DOHH2 (cell line): ENCODE measurements at regions not wholly inside any gene's neighbourhood (a gene's known extent, or its start where the extent isn't known, plus 50 kb on each side); places are given as distances from the start of the nearest gene placed in this dataset.

ENCODE experiments used
- H3F3A ChIP-seq: fragments of 200-600 bp; sonication (generic), shearing (Covaris generic); 2 replicates; pipeline ENCODE4 v1.6.0; 2016; ENCODE audit warnings: antibody characterized with exemption, mild to moderate bottlenecking; ENCODE audit not compliant: control insufficient read depth, insufficient read depth
- H3K27ac ChIP-seq: fragments of 200-600 bp; sonication (generic); 2 replicates; pipeline ENCODE4 v1.5.1; 2014; ENCODE audit warnings: low read depth, mild to moderate bottlenecking, low read length, moderate library complexity
- H3K27me3 ChIP-seq: fragments of 200-600 bp; sonication (generic); 2 replicates; pipeline ENCODE4 v1.6.1; 2014; ENCODE audit warnings: mild to moderate bottlenecking, low read length, mixed read lengths; ENCODE audit not compliant: control insufficient read depth
- H3K36me3 ChIP-seq: fragments of 200-600 bp; sonication (generic); 2 replicates; pipeline ENCODE4 v1.6.1; 2014; ENCODE audit warnings: mild to moderate bottlenecking, low read length, moderate library complexity, mixed read lengths; ENCODE audit not compliant: control insufficient read depth
- H3K4me1 ChIP-seq: fragments of 200-600 bp; sonication (generic); 2 replicates; pipeline ENCODE4 v1.6.1; 2014; ENCODE audit warnings: mild to moderate bottlenecking, low read length, mixed read lengths; ENCODE audit not compliant: control insufficient read depth
- H3K4me2 ChIP-seq: fragments of 200-600 bp; sonication (generic); 2 replicates; pipeline ENCODE4 v1.6.0; 2014; ENCODE audit warnings: mild to moderate bottlenecking, low read length, moderate library complexity
- H3K4me3 ChIP-seq: fragments of 200-600 bp; sonication (generic); 2 replicates; pipeline ENCODE4 v1.5.1; 2014; ENCODE audit warnings: mild to moderate bottlenecking, low read length, mixed read lengths
- H3K79me2 ChIP-seq: fragments of 200-600 bp; sonication (generic); 2 replicates; pipeline ENCODE4 v1.6.1; 2014; ENCODE audit warnings: mild to moderate bottlenecking, low read length, mixed read lengths; ENCODE audit not compliant: control insufficient read depth
- H3K9me2 ChIP-seq: fragments of 200-600 bp; sonication (generic); replicated peaks from 2 replicates; pipeline ENCODE4 v1.6.1; 2014; ENCODE audit warnings: mild to moderate bottlenecking, low read length, mixed read lengths; ENCODE audit not compliant: control insufficient read depth
- H3K9me3 ChIP-seq: fragments of 200-600 bp; sonication (generic); 2 replicates; pipeline ENCODE4 v1.6.1; 2014; ENCODE audit warnings: antibody characterized with exemption, low read length, mixed read lengths; ENCODE audit not compliant: control insufficient read depth, insufficient read depth
- H4K20me1 ChIP-seq: fragments of 200-600 bp; sonication (generic); 2 replicates; pipeline ENCODE4 v1.6.0; 2014; ENCODE audit warnings: low read depth, mild to moderate bottlenecking, antibody characterized with exemption, low read length, moderate library complexity; ENCODE audit not compliant: control insufficient read depth, insufficient read depth
- CTCF ChIP-seq: fragments of 200-600 bp; sonication (generic); IDR thresholded peaks from one replicate; pipeline ENCODE4 v1.5.1; 2014; ENCODE audit warnings: antibody characterized with exemption, mild to moderate bottlenecking, low read depth, low read length; ENCODE audit not compliant: poor library complexity, severe bottlenecking
- EZH2phosphoT487 ChIP-seq: fragments of 200-600 bp; sonication (generic); IDR thresholded peaks from 2 replicates; pipeline ENCODE4 v1.6.1; 2017; ENCODE audit warnings: borderline replicate concordance, mild to moderate bottlenecking, antibody characterized with exemption, low read length, moderate library complexity, mixed read lengths

- H3K27me3 ChIP-seq = no peaks in the 10 kb centered on the region
- H3K9me3 ChIP-seq = no peaks in the 10 kb centered on the region
- H3K36me3 ChIP-seq = no peaks in the 10 kb centered on the region
- no peak overlapping the region for H3K27ac ChIP-seq
- H3K4me2 ChIP-seq = no peak overlapping the region
- TF ChIP-seq EZH2phosphoT487 (no peak), CTCF (no peak)
- H4K20me1 ChIP-seq = no peaks in the 10 kb centered on the region
- no peaks in the 10 kb centered on the region for H3K4me1 ChIP-seq
- no peaks in the 10 kb centered on the region for H3K79me2 ChIP-seq
- no peak overlapping the region for H3K4me3 ChIP-seq
- no peaks in the 10 kb centered on the region for H3F3A ChIP-seq
- H3K9me2 ChIP-seq = no peaks in the 10 kb centered on the region
These were observed 72.5 kb upstream of the EMCN start for GRCh38 chr4:100590325-100590724.

GRCh38 chr4:100588076-100588475, 70.3 kb upstream of the EMCN start:
- Histone ChIP-seq H3K4me3 (no peak overlapping the region), H4K20me1 (no peaks in the 10 kb centered on the region), H3K4me2 (no peak overlapping the region), H3K9me2 (no peaks in the 10 kb centered on the region), H3K27ac (no peak overlapping the region), H3K36me3 (no peaks in the 10 kb centered on the region), H3K79me2 (no peaks in the 10 kb centered on the region), H3K4me1 (no peaks in the 10 kb centered on the region), H3K27me3 (no peaks in the 10 kb centered on the region), H3K9me3 (no peaks in the 10 kb centered on the region), H3F3A (no peaks in the 10 kb centered on the region)
- TF ChIP-seq EZH2phosphoT487 (no peak), CTCF (no peak)

GRCh38 chr4:100582146-100582545, 64.3 kb upstream of the EMCN start:
- no peak for TF ChIP-seq CTCF
- Histone ChIP-seq H3K9me3 (no peaks in the 10 kb centered on the region), H3K4me2 (no peak overlapping the region), H3K36me3 (no peaks in the 10 kb centered on the region), H3K4me3 (no peak overlapping the region), H3K27me3 (no peaks in the 10 kb centered on the region), H3K79me2 (no peaks in the 10 kb centered on the region), H3F3A (no peaks in the 10 kb centered on the region), H3K27ac (no peak overlapping the region), H4K20me1 (no peaks in the 10 kb centered on the region), H3K9me2 (no peaks in the 10 kb centered on the region), H3K4me1 (no peaks in the 10 kb centered on the region)

- no peak overlapping the region for H3K4me3 ChIP-seq
- H3K4me1 ChIP-seq = no peaks in the 10 kb centered on the region
- H3K9me2 ChIP-seq = no peaks in the 10 kb centered on the region
- no peak overlapping the region for H3K4me2 ChIP-seq
- H3K27me3 ChIP-seq = no peaks in the 10 kb centered on the region
- H3K36me3 ChIP-seq = no peaks in the 10 kb centered on the region
- no peaks in the 10 kb centered on the region for H3K9me3 ChIP-seq
- TF ChIP-seq CTCF = no peak
- TF ChIP-seq EZH2phosphoT487 = no peak
- H3F3A ChIP-seq = no peaks in the 10 kb centered on the region
- H3K27ac ChIP-seq = no peak overlapping the region
- H4K20me1 ChIP-seq = no peaks in the 10 kb centered on the region
- H3K79me2 ChIP-seq = no peaks in the 10 kb centered on the region
These were observed 63.5 kb upstream of the EMCN start for GRCh38 chr4:100581337-100581736.
